ENCODE measurements at regions not wholly inside any gene's neighbourhood (a gene's known extent, or its start where the extent isn't known, plus 50 kb on each side); places are given as distances from the start of the nearest gene placed in this dataset.

GRCh38 chr5:61919920-61920319, 386.1 kb upstream of the KIF2A start:
- TF ChIP-seq FOXP2 (optimal IDR thresholded peaks at IDR 0.05; ENCODE audit: borderline replicate concordance, extremely low read depth, extremely low read length, insufficient read depth) (no peak), REST (IDR thresholded peaks at IDR 0.05; ENCODE audit: insufficient read depth in 1 of 2, low read depth in 2 of 2, low read length in 2 of 2) (no peak), POLR2AphosphoS5 (IDR thresholded peaks at IDR 0.05; ENCODE audit: low read depth, low read length) (no peak), SIN3A (IDR thresholded peaks at IDR 0.05; ENCODE audit: borderline replicate concordance, insufficient read depth, low read length) (no peak), TAF1 (IDR thresholded peaks at IDR 0.05; ENCODE audit: borderline replicate concordance, insufficient read depth, low read length) (no peak)

GRCh38 chr5:61924251-61924650, 381.8 kb upstream of the KIF2A start:
- TF ChIP-seq SIN3A (IDR thresholded peaks at IDR 0.05; ENCODE audit: borderline replicate concordance, insufficient read depth, low read length), result no peak
- no peak for TF ChIP-seq POLR2AphosphoS5 (IDR thresholded peaks at IDR 0.05; ENCODE audit: low read depth, low read length)
- no peak for TF ChIP-seq FOXP2 (optimal IDR thresholded peaks at IDR 0.05; ENCODE audit: borderline replicate concordance, extremely low read depth, extremely low read length, insufficient read depth)

- TF ChIP-seq REST (IDR thresholded peaks at IDR 0.05; ENCODE audit: insufficient read depth in 1 of 2, low read depth in 2 of 2, low read length in 2 of 2) (no peak), POLR2AphosphoS5 (IDR thresholded peaks at IDR 0.05; ENCODE audit: low read depth, low read length) (no peak), SIN3A (IDR thresholded peaks at IDR 0.05; ENCODE audit: borderline replicate concordance, insufficient read depth, low read length) (no peak), TAF1 (IDR thresholded peaks at IDR 0.05; ENCODE audit: borderline replicate concordance, insufficient read depth, low read length) (no peak), FOXP2 (optimal IDR thresholded peaks at IDR 0.05; ENCODE audit: borderline replicate concordance, extremely low read depth, extremely low read length, insufficient read depth) (no peak)
These were observed 379.1 kb upstream of the KIF2A start for GRCh38 chr5:61926911-61927310.

DNA sequence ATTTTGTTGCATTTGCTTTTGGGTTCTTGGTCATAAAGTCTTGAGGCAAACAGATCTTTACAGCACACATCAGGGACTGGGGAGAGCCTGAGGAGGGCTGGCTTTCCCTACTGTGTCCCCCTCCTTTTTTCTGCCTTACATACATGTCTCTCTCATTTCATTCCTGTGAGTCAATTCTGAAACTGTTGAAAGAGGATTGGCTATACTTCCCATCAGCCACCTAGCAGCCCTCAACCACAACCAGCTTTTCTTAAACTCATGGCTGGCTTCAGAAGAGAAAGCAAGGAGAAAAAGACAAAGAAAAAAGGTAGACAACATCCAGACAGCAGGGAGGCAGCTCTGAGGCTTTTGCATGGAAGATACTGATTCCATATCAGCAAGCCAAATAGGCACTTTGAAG, 374.8 kb upstream of the KIF2A start:
- no peak for TF ChIP-seq TAF1 (IDR thresholded peaks at IDR 0.05; ENCODE audit: borderline replicate concordance, insufficient read depth, low read length)
- TF ChIP-seq SIN3A (IDR thresholded peaks at IDR 0.05; ENCODE audit: borderline replicate concordance, insufficient read depth, low read length), result no peak
- no peak for TF ChIP-seq REST (IDR thresholded peaks at IDR 0.05; ENCODE audit: insufficient read depth in 1 of 2, low read depth in 2 of 2, low read length in 2 of 2)
- TF ChIP-seq FOXP2 (optimal IDR thresholded peaks at IDR 0.05; ENCODE audit: borderline replicate concordance, extremely low read depth, extremely low read length, insufficient read depth), result no peak
- no peak for TF ChIP-seq POLR2AphosphoS5 (IDR thresholded peaks at IDR 0.05; ENCODE audit: low read depth, low read length)

- TF ChIP-seq TAF1 (IDR thresholded peaks at IDR 0.05; ENCODE audit: borderline replicate concordance, insufficient read depth, low read length) (no peak), REST (IDR thresholded peaks at IDR 0.05; ENCODE audit: insufficient read depth in 1 of 2, low read depth in 2 of 2, low read length in 2 of 2) (no peak), FOXP2 (optimal IDR thresholded peaks at IDR 0.05; ENCODE audit: borderline replicate concordance, extremely low read depth, extremely low read length, insufficient read depth) (no peak), SIN3A (IDR thresholded peaks at IDR 0.05; ENCODE audit: borderline replicate concordance, insufficient read depth, low read length) (no peak), POLR2AphosphoS5 (IDR thresholded peaks at IDR 0.05; ENCODE audit: low read depth, low read length) (no peak)
These were observed 372.0 kb upstream of the KIF2A start for GRCh38 chr5:61933787-61934626.

Data from PFSK-1 (cell line).